ENCODE measurements at regions not wholly inside any gene's neighbourhood (a gene's known extent, or its start where the extent isn't known, plus 50 kb on each side); places are given as distances from the start of the nearest gene placed in this dataset.

- Mint-ChIP-seq H3K36me3 (ENCODE audit: insufficient read depth, unreplicated experiment) (no peaks in the 10 kb centered on the region), H3K4me3 (ENCODE audit: low read depth, unreplicated experiment) (no peak overlapping the region), H3K9me3 (ENCODE audit: low read depth, unreplicated experiment) (no peaks in the 10 kb centered on the region), H3K27ac (ENCODE audit: unreplicated experiment) (no peak overlapping the region), H3K4me1 (ENCODE audit: low read depth, unreplicated experiment) (peaks cover 6% of the 10 kb centered on the region), H3K27me3 (ENCODE audit: unreplicated experiment) (no peaks in the 10 kb centered on the region)
- intact Hi-C loops (cut with micrococcal nuclease; ENCODE audit: unreplicated experiment) = no loop called here
- DNase-seq = no peak
- CTCF ChIA-PET = interaction anchor here (0.6 kb wide), 1 partner anchor 195 kb away, joined by 3 read pairs; no protein-coding TSS in a partner anchor
- no peak for TF ChIP-seq CTCF (IDR thresholded peaks at IDR 0.05; ENCODE audit: unreplicated experiment)
- no TSS peak for BruUV-seq (replicated peaks)
Measured at GRCh38 chr3:110933821-110934426, 137.7 kb upstream of the NECTIN3 start.

- CTCF ChIA-PET = no interaction called here
- H3K27me3 Mint-ChIP-seq (ENCODE audit: unreplicated experiment) = no peaks in the 10 kb centered on the region
- no peak overlapping the region for H3K27ac Mint-ChIP-seq (ENCODE audit: unreplicated experiment)
- TF ChIP-seq CTCF (IDR thresholded peaks at IDR 0.05; ENCODE audit: unreplicated experiment) = no peak
- DNase-seq = no peak
- no peaks in the 10 kb centered on the region for H3K36me3 Mint-ChIP-seq (ENCODE audit: insufficient read depth, unreplicated experiment)
- H3K4me1 Mint-ChIP-seq (ENCODE audit: low read depth, unreplicated experiment) = peaks cover 15% of the 10 kb centered on the region
- no peak overlapping the region for H3K4me3 Mint-ChIP-seq (ENCODE audit: low read depth, unreplicated experiment)
- intact Hi-C loops (cut with micrococcal nuclease; ENCODE audit: unreplicated experiment) = no loop called here
- H3K9me3 Mint-ChIP-seq (ENCODE audit: low read depth, unreplicated experiment) = no peaks in the 10 kb centered on the region
- BruUV-seq (replicated peaks) = no TSS peak
Measured at GRCh38 chr3:110938629-110939028, 133.0 kb upstream of the NECTIN3 start.

- Mint-ChIP-seq H3K27ac (ENCODE audit: unreplicated experiment) (no peak overlapping the region), H3K4me3 (ENCODE audit: low read depth, unreplicated experiment) (no peak overlapping the region), H3K36me3 (ENCODE audit: insufficient read depth, unreplicated experiment) (no peaks in the 10 kb centered on the region), H3K27me3 (ENCODE audit: unreplicated experiment) (no peaks in the 10 kb centered on the region), H3K9me3 (ENCODE audit: low read depth, unreplicated experiment) (no peaks in the 10 kb centered on the region), H3K4me1 (ENCODE audit: low read depth, unreplicated experiment) (peaks cover 15% of the 10 kb centered on the region)
- BruUV-seq (replicated peaks) = no TSS peak
- intact Hi-C loops (cut with micrococcal nuclease; ENCODE audit: unreplicated experiment) = no loop called here
- DNase-seq = no peak
- no peak for TF ChIP-seq CTCF (IDR thresholded peaks at IDR 0.05; ENCODE audit: unreplicated experiment)
- CTCF ChIA-PET = interaction anchor here (0.9 to 1.0 kb wide), 2 partner anchors 17 to 126 kb away, joined by 3 read pairs; no protein-coding TSS in a partner anchor
Measured at GRCh38 chr3:110940055-110940454, 131.6 kb upstream of the NECTIN3 start.

GRCh38 chr3:110944782-110945181 lies 126.8 kb upstream of the NECTIN3 start:
- Mint-ChIP-seq H3K27me3 (ENCODE audit: unreplicated experiment) (no peaks in the 10 kb centered on the region), H3K27ac (ENCODE audit: unreplicated experiment) (no peak overlapping the region), H3K36me3 (ENCODE audit: insufficient read depth, unreplicated experiment) (no peaks in the 10 kb centered on the region), H3K4me1 (ENCODE audit: low read depth, unreplicated experiment) (peaks cover under 1% of the 10 kb centered on the region), H3K4me3 (ENCODE audit: low read depth, unreplicated experiment) (no peak overlapping the region), H3K9me3 (ENCODE audit: low read depth, unreplicated experiment) (peaks cover 8% of the 10 kb centered on the region)
- no TSS peak for BruUV-seq (replicated peaks)
- TF ChIP-seq CTCF (IDR thresholded peaks at IDR 0.05; ENCODE audit: unreplicated experiment) = no peak
- no peak for DNase-seq
- CTCF ChIA-PET = no interaction called here
- intact Hi-C loops (cut with micrococcal nuclease; ENCODE audit: unreplicated experiment) = no loop called here

All from Calu3 (cell line).